DOHH2 (cell line): ENCODE measurements at regions not wholly inside any gene's neighbourhood (a gene's known extent, or its start where the extent isn't known, plus 50 kb on each side); places are given as distances from the start of the nearest gene placed in this dataset.

Experiments
- CTCF ChIP-seq: fragments of 200-600 bp; sonication (generic); IDR thresholded peaks from one replicate; pipeline ENCODE4 v1.5.1; 2014; ENCODE audit warnings: antibody characterized with exemption, mild to moderate bottlenecking, low read depth, low read length; ENCODE audit not compliant: poor library complexity, severe bottlenecking
- EZH2phosphoT487 ChIP-seq: fragments of 200-600 bp; sonication (generic); IDR thresholded peaks from 2 replicates; pipeline ENCODE4 v1.6.1; 2017; ENCODE audit warnings: borderline replicate concordance, mild to moderate bottlenecking, antibody characterized with exemption, low read length, moderate library complexity, mixed read lengths

- no peak for TF ChIP-seq CTCF
- TF ChIP-seq EZH2phosphoT487 = no peak
These were observed 310.0 kb upstream of the SLITRK5 start for GRCh38 chr13:87361216-87361615.
